LNCaP clone FGC (cell line): ENCODE measurements at regions not wholly inside any gene's neighbourhood (a gene's known extent, or its start where the extent isn't known, plus 50 kb on each side); places are given as distances from the start of the nearest gene placed in this dataset.

ENCODE experiments used
- DNase-seq: peaks from one replicate; pipeline ENCODE4 v3.0.0-alpha.2; 2011; ENCODE audit warnings: low read depth
- H3K4me3 ChIP-seq: 2 replicates; pipeline ENCODE4 v1.5.1; 2011; ENCODE audit warnings: mild to moderate bottlenecking, low read depth, low read length, control low read depth
- TF ChIP-seq, protein P1 (sequence below): IDR thresholded peaks from 2 replicates; pipeline ENCODE4 v1.5.1; 2012; ENCODE audit warnings: mild to moderate bottlenecking; ENCODE audit not compliant: control insufficient read depth, insufficient read depth; ENCODE audit errors: extremely low read depth

DNA sequence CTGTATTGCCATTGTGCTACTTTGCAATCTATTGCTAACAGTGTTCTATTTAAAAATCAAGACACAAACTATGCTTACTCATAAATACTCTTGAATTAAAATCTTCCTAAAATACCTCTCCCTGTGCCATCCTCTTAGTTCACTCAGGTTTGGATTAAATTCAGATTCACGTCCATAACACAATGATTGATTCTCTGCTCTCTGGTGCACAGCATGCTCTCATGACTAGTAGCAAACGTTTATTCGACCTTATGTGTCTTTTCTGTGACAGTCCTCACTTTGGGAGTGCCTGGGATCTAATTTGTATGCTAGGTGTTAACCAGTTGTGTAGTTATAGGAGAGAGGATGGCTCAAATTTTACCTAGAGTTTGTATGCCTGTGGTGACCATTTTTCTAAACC, 270.4 kb upstream of the FKBP1C start:
- DNase-seq = no peak
- H3K4me3 ChIP-seq = no peak overlapping the region
- TF ChIP-seq, protein P1, sequence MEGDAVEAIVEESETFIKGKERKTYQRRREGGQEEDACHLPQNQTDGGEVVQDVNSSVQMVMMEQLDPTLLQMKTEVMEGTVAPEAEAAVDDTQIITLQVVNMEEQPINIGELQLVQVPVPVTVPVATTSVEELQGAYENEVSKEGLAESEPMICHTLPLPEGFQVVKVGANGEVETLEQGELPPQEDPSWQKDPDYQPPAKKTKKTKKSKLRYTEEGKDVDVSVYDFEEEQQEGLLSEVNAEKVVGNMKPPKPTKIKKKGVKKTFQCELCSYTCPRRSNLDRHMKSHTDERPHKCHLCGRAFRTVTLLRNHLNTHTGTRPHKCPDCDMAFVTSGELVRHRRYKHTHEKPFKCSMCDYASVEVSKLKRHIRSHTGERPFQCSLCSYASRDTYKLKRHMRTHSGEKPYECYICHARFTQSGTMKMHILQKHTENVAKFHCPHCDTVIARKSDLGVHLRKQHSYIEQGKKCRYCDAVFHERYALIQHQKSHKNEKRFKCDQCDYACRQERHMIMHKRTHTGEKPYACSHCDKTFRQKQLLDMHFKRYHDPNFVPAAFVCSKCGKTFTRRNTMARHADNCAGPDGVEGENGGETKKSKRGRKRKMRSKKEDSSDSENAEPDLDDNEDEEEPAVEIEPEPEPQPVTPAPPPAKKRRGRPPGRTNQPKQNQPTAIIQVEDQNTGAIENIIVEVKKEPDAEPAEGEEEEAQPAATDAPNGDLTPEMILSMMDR = no peak

DNA sequence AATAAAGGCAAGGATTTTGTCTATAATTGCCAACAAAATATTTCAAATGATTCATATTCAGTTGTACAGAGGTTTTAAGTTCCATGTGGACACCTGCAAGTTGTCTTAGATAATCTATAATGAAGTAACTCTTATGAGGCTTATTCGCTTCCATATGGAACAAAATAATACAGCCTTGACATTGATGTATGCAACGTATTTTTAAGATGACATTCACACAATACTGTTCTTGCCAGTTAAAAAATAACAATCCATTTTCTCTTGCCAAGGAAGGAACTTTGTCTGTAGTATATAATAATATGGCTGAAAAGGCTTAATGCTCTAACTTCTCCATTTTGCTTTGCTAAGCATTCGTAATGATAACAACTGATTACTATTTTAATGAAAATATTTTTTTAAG, 269.3 kb upstream of the FKBP1C start:
- TF ChIP-seq, protein P1 = no peak
- no peak for DNase-seq

DNA sequence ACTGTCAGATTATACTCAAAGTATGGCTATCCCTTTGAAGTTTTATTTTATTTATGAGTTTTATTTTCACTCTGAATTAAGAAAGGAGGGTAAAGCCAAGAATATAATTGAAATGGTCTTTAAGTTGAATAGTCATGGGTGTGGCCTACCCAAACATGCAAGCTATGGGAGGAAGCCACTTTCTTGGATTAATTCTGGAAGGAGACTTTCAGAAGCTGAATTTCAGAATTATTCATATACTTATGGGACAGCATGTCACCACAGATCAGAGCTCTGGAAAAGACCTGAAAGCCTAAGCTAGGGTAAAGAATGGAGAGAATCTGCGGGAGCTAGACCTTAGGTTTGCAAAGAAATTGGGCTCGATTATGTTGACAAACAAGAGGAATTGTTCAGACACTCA, 242.4 kb upstream of the FKBP1C start:
- DNase-seq = no peak
- TF ChIP-seq, protein P1 = no peak
- no peak overlapping the region for H3K4me3 ChIP-seq

More for the DNA sequence above, 269.3 kb upstream of the FKBP1C start:
- H3K4me3 ChIP-seq = no peak overlapping the region

DNA sequence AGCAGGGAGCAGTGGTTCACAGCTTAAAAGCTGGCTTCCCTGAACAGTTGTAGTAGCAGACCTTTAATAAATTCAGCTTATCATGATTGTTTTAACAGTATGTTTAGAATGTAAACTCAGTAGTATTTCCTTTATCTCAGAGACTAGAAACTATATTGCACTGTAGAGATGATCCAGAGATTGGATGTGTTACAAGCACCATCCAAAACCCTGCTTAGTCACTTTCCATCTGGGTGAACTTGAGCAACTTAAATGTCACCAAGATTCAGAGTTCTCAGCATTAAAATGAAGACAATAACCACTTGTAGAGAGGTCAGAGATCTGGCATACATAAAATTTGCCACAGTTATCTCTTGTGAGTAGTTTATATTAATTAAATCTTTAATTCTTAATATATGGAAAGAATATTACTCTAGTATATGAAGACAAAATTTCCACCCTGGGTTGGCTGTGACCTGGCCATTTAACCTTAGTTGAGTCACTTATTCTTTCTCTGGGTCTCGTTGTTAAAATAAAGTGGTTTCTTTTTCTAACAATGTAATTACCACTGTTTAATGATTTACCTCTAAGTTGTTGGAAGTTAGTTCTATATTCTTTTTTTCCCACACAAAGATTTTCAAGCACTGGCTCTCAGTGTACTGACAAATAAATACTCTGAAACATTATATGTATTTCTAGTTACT, 239.2 kb upstream of the FKBP1C start:
- DNase-seq = no peak
- H3K4me3 ChIP-seq = no peak overlapping the region
- TF ChIP-seq, protein P1 = no peak

DNA sequence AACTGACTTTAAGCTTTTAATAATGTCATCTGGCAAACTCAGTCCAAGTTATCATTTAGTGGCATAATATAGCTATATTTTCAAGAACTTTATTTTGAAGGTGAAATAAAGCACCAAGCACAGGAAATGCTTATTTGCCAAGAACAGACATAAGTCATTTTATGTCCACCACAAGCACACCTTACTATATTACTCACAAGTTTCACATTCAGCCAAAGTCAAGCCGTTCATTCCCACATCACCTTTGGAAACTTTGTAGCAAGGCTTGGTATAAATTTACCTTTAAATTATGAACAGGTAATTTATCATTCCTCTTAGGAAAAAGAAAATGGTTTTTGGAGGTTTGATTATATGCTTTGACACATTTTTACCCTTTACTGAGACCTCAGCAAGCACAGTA, 236.8 kb upstream of the FKBP1C start:
- TF ChIP-seq, protein P1 = no peak
- no peak overlapping the region for H3K4me3 ChIP-seq
- no peak for DNase-seq

DNA sequence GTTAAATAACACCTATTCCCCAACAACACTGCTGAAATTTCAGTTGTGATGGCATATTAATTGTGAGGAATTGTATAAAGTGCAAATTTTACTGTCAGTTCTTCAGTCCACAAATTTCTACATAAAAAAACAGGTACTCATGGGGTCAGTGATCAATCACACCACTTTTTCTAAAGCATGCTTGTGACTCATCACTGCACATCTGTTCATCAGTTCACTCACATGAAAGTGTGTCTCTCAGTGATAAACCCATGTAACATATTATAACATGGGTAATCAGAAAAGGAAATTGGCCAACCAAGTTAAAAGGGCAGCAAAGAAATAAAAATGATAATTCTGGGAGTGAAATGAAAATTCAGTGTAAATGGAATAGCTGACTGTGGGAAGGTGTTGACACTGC, 234.7 kb upstream of the FKBP1C start:
- H3K4me3 ChIP-seq = no peak overlapping the region
- TF ChIP-seq, protein P1 = no peak

DNA sequence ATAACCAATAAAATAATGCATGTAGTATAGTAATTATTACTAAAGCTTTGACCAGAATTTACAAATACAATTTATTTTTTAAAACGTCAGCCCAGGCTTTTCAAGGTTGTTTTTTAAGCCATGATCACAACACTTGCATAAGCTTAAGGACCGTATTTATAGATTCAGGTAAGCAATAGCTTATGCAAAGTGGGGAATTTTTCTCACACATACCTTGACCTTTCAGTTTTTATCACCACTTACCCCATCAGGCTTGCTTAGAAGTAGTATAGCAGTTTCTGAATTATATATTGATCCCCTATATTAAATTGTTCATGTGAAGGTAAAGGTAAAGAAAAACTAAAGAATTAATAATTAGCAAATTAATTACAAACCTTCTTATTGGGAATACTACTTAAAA, 232.3 kb upstream of the FKBP1C start:
- DNase-seq = no peak
- H3K4me3 ChIP-seq = no peak overlapping the region
- TF ChIP-seq, protein P1 = no peak

More for the DNA sequence above, 234.7 kb upstream of the FKBP1C start:
- no peak for DNase-seq
